ENCODE measurements at regions not wholly inside any gene's neighbourhood (a gene's known extent, or its start where the extent isn't known, plus 50 kb on each side); places are given as distances from the start of the nearest gene placed in this dataset.

DNA sequence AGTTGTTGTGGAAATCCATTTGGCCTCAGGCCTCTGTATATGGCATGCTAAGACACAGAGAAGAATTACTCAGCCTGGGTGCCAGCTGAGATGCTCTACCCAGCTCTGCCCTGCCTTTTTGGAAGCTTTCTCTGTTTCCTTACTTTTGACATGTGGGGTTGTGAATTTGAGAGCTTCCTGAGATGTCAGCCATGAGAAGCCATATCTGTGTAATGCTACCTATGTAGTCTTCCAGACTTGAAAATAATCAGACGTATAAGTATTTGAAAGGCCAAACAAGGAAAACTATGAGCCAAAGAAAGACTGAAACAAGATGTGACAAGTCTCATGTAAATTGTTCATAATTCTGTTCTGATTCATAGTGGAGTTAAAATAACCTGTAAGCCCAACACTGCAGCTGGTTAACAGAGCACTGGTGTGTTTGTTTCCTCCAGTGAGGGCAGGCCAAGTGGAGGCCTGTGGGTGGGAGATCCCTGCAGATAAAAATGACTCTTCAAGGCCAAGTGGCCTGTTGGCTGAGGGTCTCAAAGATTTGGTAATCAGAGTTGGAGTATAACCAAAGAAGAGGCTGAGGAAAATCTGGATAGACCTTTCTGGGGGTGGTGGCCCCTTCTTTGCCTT is 94.0 kb downstream of the TMX1 start:
- ChIA-PET CTCF (no interaction called here), POLR2A (ENCODE audit: low non-redundant PET) (no interaction called here)
- no peaks in the 10 kb centered on the region for H3K36me3 ChIP-seq (ENCODE audit: insufficient read depth, low read length, poor library complexity, severe bottlenecking)
- no peaks in the 10 kb centered on the region for H3K9me3 ChIP-seq (ENCODE audit: low read depth, low read length, poor library complexity, severe bottlenecking)
- TF ChIP-seq EZH2 (IDR thresholded peaks at IDR 0.05; ENCODE audit: borderline replicate concordance, low read depth, low read length, poor library complexity, severe bottlenecking) = no peak
- TF ChIP-seq, protein P1, sequence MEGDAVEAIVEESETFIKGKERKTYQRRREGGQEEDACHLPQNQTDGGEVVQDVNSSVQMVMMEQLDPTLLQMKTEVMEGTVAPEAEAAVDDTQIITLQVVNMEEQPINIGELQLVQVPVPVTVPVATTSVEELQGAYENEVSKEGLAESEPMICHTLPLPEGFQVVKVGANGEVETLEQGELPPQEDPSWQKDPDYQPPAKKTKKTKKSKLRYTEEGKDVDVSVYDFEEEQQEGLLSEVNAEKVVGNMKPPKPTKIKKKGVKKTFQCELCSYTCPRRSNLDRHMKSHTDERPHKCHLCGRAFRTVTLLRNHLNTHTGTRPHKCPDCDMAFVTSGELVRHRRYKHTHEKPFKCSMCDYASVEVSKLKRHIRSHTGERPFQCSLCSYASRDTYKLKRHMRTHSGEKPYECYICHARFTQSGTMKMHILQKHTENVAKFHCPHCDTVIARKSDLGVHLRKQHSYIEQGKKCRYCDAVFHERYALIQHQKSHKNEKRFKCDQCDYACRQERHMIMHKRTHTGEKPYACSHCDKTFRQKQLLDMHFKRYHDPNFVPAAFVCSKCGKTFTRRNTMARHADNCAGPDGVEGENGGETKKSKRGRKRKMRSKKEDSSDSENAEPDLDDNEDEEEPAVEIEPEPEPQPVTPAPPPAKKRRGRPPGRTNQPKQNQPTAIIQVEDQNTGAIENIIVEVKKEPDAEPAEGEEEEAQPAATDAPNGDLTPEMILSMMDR (conservative IDR thresholded peaks at IDR 0.05; ENCODE audit: low read depth, low read length) = no peak
- no peak overlapping the region for H3K27ac ChIP-seq (ENCODE audit: low read depth, low read length, poor library complexity, severe bottlenecking)
- H3K4me1 ChIP-seq (ENCODE audit: insufficient read depth, low read length, poor library complexity, severe bottlenecking) = no peaks in the 10 kb centered on the region
- no peak overlapping the region for H3K4me3 ChIP-seq (ENCODE audit: low read depth, low read length, poor library complexity, severe bottlenecking)
- H3K27me3 ChIP-seq (replicated peaks; ENCODE audit: insufficient read depth, low read depth, low read length, poor library complexity) = no peaks in the 10 kb centered on the region
- DNase-seq (ENCODE audit: low spot score) = no peak
- BruUV-seq (replicated peaks) = no TSS peak
- intact Hi-C loops (cut with micrococcal nuclease; ENCODE audit: unreplicated experiment) = no loop called here

DNA sequence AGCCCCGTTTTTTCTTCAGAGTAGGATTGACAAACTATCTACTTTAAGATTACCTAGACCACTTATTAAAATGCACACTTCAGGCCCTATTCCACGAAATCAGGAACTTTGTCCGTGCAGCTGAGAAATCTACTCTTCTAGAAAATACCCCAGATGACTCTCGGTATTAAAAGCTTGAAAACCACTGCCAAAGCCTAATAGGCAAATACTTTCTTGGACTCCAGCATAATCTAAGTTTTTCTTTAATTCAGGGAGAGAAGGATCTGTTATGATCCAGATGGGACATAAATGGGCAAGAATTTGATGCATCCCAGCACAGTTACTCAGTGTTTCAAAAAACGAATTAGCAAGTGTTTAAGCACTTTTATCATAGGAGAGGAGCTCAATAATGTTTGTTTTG is 94.5 kb downstream of the TMX1 start:
- H3K27ac ChIP-seq (ENCODE audit: low read depth, low read length, poor library complexity, severe bottlenecking) = no peak overlapping the region

DNA sequence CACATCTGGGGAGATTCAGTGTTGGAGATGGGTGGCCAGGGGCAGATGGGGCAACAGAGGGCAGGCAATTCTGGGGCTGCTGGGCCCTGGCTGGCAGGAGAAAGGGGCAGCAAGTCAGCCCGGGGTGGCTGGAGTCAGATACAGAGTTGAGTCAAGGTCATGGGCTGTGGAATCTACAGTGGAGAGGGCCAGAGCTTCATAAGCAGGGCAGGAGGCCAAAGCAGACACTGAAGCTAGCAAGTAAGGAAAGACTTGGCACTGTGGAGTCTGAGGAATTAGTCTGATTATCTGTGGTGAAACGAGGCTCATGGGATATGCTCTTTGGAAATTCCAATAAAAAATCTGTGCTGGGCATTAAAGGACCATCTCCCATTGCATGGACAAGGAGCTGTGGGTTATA is 95.5 kb downstream of the TMX1 start:
- H3K9me3 ChIP-seq (ENCODE audit: low read depth, low read length, poor library complexity, severe bottlenecking) = no peaks in the 10 kb centered on the region
- H3K4me3 ChIP-seq (ENCODE audit: low read depth, low read length, poor library complexity, severe bottlenecking) = no peak overlapping the region
- POLR2A ChIA-PET (ENCODE audit: low non-redundant PET) = no interaction called here
- H3K27me3 ChIP-seq (replicated peaks; ENCODE audit: insufficient read depth, low read depth, low read length, poor library complexity) = no peaks in the 10 kb centered on the region
- no peaks in the 10 kb centered on the region for H3K36me3 ChIP-seq (ENCODE audit: insufficient read depth, low read length, poor library complexity, severe bottlenecking)
- TF ChIP-seq EZH2 (IDR thresholded peaks at IDR 0.05; ENCODE audit: borderline replicate concordance, low read depth, low read length, poor library complexity, severe bottlenecking) = no peak
- TF ChIP-seq, protein P1 (conservative IDR thresholded peaks at IDR 0.05; ENCODE audit: low read depth, low read length) = no peak
- CTCF ChIA-PET = no interaction called here
- no peaks in the 10 kb centered on the region for H3K4me1 ChIP-seq (ENCODE audit: insufficient read depth, low read length, poor library complexity, severe bottlenecking)
- no peak overlapping the region for H3K27ac ChIP-seq (ENCODE audit: low read depth, low read length, poor library complexity, severe bottlenecking)
- DNase-seq (ENCODE audit: low spot score) = no peak
- BruUV-seq (replicated peaks) = no TSS peak
- intact Hi-C loops (cut with micrococcal nuclease; ENCODE audit: unreplicated experiment) = no loop called here

More for the DNA sequence above, 94.5 kb downstream of the TMX1 start:
- Histone ChIP-seq H3K4me1 (ENCODE audit: insufficient read depth, low read length, poor library complexity, severe bottlenecking) (no peaks in the 10 kb centered on the region), H3K9me3 (ENCODE audit: low read depth, low read length, poor library complexity, severe bottlenecking) (no peaks in the 10 kb centered on the region), H3K36me3 (ENCODE audit: insufficient read depth, low read length, poor library complexity, severe bottlenecking) (no peaks in the 10 kb centered on the region), H3K4me3 (ENCODE audit: low read depth, low read length, poor library complexity, severe bottlenecking) (no peak overlapping the region), H3K27me3 (replicated peaks; ENCODE audit: insufficient read depth, low read depth, low read length, poor library complexity) (no peaks in the 10 kb centered on the region)
- ChIA-PET CTCF (no interaction called here), POLR2A (ENCODE audit: low non-redundant PET) (no interaction called here)
- no TSS peak for BruUV-seq (replicated peaks)
- intact Hi-C loops (cut with micrococcal nuclease; ENCODE audit: unreplicated experiment) = no loop called here
- DNase-seq (ENCODE audit: low spot score) = no peak
- no peak for TF ChIP-seq EZH2 (IDR thresholded peaks at IDR 0.05; ENCODE audit: borderline replicate concordance, low read depth, low read length, poor library complexity, severe bottlenecking)
- TF ChIP-seq, protein P1 (conservative IDR thresholded peaks at IDR 0.05; ENCODE audit: low read depth, low read length) = no peak

Data from A673 (cell line).